A204.1 (cell line): ENCODE measurements at regions not wholly inside any gene's neighbourhood (a gene's known extent, or its start where the extent isn't known, plus 50 kb on each side); places are given as distances from the start of the nearest gene placed in this dataset.
A peak's percentile ranks its signal among the peaks of the same experiment; 100 is the strongest.
"Not testable (repeated sequence)": the region's sequence is repeated elsewhere in the genome, so short reads cannot be mapped to it uniquely, and the experiment has no call there.

Source experiments
- FAIRE-seq: peaks from 2 replicates; lab custom pipeline; 2012; peaks lifted over from hg19 to GRCh38; lab: Jason Lieb, UNC

DNA sequence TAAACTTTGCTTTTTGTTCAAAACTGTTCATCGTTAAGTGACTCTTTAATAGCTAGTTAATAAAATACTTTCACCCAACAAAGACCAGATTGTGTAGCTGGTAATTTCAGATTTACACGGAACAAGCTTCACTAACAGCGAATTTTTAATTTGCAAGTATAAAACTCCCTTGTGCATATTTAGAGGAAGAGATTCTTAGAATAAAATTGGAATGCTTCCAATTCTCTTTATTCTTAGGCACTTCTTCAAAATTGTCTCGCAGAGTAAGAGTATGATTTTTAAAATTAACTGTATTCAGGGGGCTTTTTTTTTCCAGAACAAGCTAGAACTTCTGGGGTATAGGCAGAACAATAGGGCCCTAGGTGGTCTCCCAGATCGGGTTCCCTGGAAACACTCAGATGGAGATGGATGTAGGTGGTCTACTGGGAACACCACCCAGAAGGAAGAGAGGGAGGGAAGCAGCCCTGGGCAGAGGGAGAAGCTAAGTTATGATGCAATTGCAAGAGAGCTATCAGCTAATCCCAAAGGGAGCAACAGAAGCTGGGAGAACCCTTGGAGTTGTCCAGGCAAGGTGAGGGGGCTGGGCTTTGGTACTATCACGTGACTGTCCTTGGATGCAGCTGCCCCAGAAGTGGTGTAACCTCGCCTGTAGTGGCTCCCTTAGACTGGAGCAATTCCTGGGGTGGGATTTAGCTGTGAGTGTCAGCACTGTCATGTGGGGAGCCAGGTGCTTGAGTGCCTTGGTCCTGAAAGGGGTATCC lies 151.7 kb upstream of the ASB18 start:
- no peak for FAIRE-seq

DNA sequence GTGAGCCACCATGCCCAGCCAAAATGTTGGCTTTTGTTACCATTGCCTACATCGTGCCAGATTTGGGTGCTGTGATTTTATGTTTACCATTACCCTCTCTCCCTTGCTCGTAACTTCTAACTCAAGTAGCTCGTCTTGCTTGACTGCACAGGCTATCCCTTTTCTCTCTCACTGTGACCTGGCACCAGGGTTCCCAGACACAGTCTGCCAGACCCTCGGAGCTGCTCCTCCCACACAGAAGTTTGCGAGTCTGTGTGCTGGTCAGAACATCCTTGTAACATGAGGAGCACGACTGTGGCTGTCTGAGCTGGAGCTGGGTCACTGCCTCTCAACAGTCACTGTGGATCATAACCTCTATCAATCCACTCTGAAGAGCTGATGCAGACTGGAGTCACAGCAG lies 152.5 kb upstream of the ACKR3 start:
- FAIRE-seq = no peak

GRCh38 chr2:236430584-236430983 lies 139.0 kb upstream of the ACKR3 start:
- FAIRE-seq = no peak

DNA sequence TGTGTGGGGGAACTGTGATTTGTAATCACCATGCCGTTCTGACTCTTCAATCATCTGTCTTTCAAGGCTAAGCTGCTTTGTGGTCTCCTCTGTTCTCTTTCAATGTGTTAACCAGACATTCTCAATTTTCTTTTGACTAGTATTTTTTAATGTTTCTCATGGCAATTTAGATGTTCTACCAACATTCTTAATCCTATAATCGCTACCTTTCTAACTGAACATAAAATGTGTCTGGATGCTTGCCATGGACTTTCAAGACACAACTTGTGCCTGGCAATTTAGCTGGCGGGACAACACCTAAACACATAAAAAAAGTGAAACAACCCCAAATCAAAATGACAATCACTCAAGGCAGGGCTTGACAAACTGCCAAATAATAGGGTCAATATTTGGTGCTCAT lies 135.0 kb upstream of the ACKR3 start:
- no peak for FAIRE-seq

DNA sequence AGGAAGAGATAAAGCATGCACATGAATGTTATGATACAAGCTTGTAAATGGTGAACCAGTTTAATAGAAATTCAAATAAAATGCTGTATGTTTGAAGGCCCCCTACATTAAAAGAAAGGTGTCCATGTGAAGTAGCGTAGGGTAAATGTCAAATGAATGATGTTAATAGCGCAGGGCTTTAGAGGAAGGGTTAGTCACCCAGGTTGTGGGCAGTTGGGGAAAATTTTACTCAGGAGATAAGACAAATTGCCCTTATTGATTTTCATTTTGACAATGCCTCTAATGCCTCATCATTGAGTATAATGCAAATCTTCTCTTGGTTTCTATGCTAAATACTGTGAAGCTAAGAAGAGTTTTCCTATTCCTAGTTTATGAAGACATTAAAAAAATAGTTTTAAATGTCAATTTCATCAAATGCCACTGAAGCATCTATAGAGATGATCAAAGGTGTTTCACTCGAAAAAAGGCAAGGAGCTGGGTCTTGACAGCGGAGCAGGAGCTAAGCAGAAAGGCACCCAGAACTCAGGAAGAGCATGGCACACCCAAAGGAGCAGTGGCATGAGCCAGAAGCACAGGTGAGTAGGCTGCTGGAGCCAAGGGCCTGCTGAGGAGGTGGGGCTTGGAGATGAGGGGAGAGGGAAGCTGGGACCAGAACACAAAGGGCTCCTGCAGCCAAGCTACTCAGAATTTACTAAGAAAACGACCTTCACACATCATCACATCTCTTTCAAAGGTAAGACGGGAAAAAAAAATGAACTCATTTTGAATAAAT lies 129.3 kb upstream of the ACKR3 start:
- no peak for FAIRE-seq

DNA sequence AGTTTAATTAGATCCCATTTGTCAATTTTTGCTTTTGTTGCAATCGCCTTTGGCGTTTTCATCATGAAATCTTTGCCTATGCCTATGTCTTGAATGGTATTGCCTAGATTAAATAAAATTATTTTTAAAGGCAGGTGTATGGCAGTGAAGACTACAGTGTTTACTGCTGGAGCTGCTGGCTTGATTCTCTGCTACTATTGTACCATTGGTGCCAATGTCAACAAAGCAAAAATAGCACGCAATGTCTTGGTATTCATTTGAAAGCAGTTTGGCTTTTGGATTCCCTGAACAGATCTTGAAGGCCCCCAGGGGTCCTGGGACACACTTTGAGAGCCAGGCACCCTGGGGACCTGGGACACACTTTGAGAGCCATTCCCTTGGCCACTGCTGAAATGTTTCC lies 125.4 kb upstream of the ACKR3 start:
- no peak for FAIRE-seq

- FAIRE-seq = no peak
Measured at GRCh38 chr2:236445678-236446077, 123.9 kb upstream of the ACKR3 start.

DNA sequence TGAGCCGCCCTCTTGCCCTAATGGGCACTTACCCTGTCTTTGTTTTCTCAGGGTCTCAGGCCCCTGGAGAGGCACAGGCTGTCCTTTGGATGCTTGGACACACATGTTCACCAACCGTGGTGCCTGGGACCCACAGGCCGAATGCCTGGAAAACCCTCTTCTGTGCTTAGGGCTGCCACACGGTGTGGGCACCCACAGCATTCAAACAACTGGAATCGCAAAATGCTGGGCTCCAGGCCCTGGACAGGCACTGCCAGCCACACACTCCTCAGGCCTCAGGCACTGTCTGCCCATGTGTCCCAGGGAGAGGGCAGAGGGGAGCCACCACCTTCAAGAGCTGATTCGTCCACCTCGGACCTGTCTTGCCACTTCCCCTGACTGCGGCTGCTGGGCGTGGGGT lies 123.1 kb upstream of the ACKR3 start:
- FAIRE-seq = no peak

- no peak for FAIRE-seq
Measured at GRCh38 chr2:236449167-236449761, 120.4 kb upstream of the ACKR3 start.

DNA sequence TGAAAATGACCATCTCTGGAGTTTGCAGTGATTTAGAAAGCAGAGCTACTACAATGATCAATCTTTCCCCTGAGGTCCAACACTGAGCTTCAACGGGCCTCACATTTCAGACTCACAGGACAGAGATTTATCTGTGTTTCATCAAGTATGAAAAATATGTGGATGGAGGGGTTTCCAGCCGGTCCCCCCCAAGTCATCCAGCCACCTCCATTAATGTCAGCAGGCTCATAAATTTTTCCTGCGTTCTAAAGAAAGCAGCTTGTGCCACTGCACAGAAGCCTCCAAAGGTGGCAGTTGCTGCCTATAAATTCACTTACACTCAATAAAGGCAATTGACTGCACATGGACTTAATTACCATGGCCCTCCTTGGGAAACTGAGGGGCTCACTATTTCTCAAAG lies 117.4 kb upstream of the ACKR3 start:
- FAIRE-seq = no peak

DNA sequence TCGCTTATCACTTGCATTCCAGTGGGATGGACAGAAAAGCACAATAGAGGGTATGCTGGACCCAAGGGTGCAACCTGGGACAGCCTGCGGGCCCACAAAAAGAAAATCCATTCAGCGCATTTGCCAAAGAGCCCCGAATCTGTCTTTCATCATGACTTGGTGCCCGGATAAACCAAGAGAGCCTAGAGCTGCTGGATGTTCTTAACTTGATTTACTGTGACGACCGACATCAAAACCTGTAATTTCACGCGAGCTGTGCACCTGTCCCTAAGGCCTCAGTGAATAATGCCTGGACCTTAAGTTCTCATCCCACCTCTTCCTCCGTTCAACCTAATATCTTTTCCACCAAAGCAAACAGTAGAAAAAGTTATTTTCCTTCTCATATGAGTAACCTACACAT lies 115.5 kb upstream of the ACKR3 start:
- no peak for FAIRE-seq

DNA sequence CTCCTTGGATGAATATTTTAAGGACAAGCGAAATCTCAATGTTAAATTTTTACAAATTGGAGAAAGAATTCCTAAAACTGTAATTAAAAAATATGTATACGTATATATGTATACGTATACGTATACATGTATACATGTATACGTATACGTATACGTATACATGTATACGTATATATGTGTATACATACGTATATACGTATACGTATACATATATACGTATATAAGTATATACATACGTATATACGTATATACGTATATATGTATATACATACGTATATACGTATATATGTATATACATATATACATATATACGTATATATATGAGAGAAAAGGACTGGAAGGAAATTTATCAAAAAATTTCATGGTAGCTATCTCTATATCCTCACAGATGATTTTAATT lies 110.2 kb upstream of the ACKR3 start:
- peak; percentile 92 for FAIRE-seq

- no peak for FAIRE-seq
Measured at GRCh38 chr2:236464140-236464539, 105.5 kb upstream of the ACKR3 start.

DNA sequence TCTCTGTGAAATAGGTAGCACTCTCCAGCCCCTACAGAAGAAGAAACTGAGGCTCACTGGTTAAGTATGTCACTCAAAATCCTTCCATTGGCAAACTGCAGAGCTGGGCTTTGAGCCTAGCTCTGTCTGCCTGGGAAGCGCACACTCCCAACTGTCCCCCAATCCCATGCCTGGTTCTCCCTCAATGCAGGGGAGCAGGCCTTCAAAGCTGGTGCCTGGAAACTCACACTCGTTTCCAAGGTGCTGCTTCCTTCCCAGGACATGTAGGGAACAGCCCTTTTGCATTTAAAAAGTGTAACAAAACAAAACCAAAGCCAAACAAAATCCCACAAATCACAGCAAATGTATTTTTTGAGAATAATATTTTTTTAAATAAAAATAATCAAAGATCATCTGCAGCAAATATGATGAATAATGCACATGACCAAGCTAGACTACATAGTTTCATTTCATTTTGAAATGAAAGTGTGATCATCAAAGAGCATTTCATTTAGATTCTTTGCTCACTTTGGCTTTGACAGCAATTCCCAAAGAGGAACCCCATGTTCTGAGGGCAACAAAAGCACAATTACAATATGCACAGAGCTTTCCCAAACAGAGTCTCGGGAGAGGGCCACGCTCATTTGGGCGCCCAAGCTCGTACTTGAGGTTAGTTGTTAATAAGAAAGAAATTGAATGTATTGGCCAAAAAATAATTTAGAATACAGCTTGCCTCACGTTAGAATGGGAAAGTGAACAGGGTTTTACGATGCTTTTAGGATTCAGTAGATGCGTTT lies 96.7 kb upstream of the ACKR3 start:
- FAIRE-seq = no peak

DNA sequence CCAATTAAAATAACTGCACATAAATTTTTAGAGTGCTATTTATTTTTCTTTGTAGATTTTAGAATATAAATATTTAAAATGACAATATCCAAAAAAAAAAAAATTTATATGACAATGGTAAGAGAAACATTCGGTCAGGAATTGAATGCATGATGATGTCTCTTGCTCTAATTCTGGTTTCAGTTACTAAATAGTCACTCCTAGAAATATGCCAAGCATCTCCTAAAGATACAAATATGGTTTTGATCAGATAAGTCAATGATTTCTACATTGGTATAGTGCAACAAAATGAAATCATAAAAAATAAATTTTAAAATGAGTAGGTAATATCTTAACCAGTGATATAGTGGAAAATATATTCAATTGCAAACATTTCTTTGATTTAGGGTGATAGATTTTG lies 95.9 kb upstream of the ACKR3 start:
- no peak for FAIRE-seq

- FAIRE-seq = no peak
Measured at GRCh38 chr2:236479814-236480213, 89.8 kb upstream of the ACKR3 start.

- no peak for FAIRE-seq
Measured at GRCh38 chr2:236483102-236483501, 86.5 kb upstream of the ACKR3 start.

DNA sequence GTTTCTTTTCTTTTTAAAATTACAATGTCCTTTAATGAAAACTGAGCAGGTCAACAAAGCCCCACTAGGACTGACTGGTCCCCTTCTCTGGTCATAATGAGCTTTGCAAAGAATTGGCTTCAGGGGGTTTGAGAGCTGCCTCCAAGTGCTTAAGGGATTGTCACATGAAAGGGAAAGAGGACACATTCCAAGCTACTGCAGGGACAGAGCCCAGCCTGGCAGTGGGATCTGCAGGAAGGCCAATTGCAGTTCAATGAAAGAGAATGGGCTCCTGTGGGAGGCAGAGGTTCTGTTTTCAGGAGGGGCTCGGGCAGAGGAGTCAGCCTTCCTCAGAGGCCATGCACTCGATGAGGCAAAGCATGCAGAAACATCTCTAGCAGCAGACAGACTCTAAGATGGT lies 84.1 kb upstream of the ACKR3 start:
- FAIRE-seq = no peak

GRCh38 chr2:236489083-236489482 lies 80.5 kb upstream of the ACKR3 start:
- FAIRE-seq = not testable (repeated sequence)

GRCh38 chr2:236489895-236490404 lies 79.7 kb upstream of the ACKR3 start:
- no peak for FAIRE-seq

DNA sequence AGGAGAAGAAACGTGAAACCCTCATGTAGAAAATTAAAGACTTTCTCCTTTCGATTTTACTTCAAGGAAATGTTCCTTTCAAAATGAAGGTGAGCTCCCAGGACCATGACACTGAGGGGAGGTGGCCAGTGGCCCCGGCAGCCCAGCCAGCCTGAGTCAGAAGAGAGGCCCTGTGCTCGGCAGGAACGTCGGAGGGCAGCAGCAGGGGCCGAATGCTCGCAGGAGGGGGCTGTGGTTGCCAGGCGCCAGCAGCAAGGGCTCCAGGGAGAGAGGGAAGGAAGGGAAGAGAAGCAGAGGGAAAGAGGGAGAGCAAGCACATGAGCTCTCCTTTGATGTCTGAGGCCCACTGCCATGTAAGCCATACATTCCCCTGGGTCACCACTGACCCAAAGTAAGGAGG lies 73.3 kb upstream of the ACKR3 start:
- FAIRE-seq = no peak

GRCh38 chr2:236498369-236498768 lies 71.3 kb upstream of the ACKR3 start:
- no peak for FAIRE-seq
